T1000 (cell line): ENCODE measurements at regions not wholly inside any gene's neighbourhood (a gene's known extent, or its start where the extent isn't known, plus 50 kb on each side); places are given as distances from the start of the nearest gene placed in this dataset.
"Not testable (repeated sequence)": the region's sequence is repeated elsewhere in the genome, so short reads cannot be mapped to it uniquely, and the experiment has no call there.

Experiments used
- DNase-seq: peaks from one replicate; lab custom pipeline; 2025; ENCODE audit warnings: mixed read lengths; lab: John Stamatoyannopoulos, UW

- DNase-seq = no peak
Observed at GRCh38 chr2:142649581-142649980, 227.9 kb upstream of the KYNU start.

- DNase-seq = no peak
Observed at GRCh38 chr2:142642650-142643049, 234.8 kb upstream of the KYNU start.

GRCh38 chr2:142629193-142629592 is 248.3 kb upstream of the KYNU start:
- DNase-seq = no peak

- DNase-seq = no peak
Observed at GRCh38 chr2:142621287-142621686, 256.2 kb upstream of the KYNU start.

GRCh38 chr2:142617461-142617860 is 260.0 kb upstream of the KYNU start:
- no peak for DNase-seq

GRCh38 chr2:142615876-142616275 is 261.6 kb upstream of the KYNU start:
- DNase-seq = no peak

DNA sequence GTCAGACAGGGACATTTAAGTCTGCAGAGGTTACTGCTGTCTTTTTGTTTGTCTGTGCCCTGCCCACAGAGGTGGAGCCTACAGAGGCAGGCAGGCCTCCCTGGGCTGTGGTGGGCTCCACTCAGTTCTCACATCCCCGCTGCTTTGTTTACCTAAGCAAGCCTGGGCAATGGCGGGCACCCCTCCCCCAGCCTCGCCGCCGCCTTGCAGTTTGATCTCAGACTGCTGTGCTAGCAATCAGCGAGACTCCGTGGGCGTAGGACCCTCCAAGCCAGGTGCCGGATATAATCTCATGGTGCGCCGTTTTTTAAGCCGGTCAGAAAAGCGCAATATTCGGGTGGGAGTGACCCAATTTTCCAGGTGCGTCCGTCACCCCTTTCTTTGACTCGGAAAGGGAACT is 264.3 kb upstream of the KYNU start:
- not testable (repeated sequence) for DNase-seq

DNA sequence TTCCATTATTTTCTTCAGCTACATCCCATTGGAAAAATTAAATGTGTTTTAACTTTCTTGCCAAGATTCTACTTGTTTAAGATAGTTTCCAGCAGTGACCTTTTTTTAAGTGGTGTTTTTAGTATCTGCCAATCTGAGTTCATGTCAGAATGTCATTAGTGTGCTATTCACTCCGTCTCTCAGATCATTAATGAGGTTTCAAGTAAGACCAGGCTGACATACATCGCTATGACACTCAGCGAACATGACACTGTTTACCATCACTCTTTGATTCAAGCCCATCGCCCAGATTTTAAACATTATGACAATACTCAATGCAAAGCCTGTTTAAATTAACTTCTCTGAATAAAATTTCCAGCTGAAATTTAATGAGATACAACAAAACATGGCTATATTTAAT is 272.0 kb upstream of the KYNU start:
- no peak for DNase-seq

DNA sequence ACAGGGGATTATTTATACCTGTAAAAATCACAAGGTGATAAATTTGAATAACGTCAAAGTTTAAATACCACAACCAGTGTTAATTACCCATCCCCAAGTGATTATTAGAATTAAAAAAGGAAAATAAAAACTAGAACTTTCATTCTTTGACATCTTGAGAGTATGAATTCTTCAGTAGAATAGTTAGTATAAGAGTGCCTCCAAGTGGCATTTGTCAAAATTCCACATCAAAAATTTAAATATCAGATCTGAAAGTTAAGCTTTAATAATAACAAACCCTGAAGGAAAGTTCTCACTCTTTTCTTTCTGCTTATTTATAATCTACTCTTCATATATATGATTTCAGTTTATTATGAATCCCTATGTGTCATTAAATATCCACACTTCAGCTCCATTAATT is 273.7 kb upstream of the KYNU start:
- DNase-seq = no peak

DNA sequence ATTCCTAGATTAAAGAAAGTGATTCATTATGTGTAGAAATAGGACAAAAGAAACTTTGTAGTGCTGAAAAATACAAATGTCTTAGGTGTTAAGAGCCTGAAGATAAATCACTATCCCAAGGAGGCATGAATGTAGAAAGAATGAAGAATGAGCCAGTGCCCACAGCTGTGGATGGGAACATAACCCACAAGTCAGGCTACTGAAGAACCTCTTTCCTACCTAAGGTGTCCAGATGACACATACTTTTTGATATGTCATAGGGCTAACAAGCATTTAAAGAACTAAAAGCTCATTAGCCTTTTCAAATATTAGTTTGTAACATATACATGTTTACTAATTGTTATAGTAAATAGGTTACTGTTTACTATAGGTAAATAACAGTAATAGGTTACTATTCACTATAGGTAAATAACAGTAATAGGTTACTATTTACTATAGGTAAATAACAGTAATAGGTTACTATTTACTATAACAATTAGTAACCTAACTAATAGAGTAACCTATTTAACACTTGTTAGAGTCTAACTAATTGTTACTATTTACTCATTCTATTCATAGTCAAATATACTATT is 275.0 kb upstream of the KYNU start:
- DNase-seq = no peak

- no peak for DNase-seq
Observed at GRCh38 chr2:142601794-142602193, 275.7 kb upstream of the KYNU start.

- no peak for DNase-seq
Observed at GRCh38 chr2:142599504-142599903, 278.0 kb upstream of the KYNU start.

DNA sequence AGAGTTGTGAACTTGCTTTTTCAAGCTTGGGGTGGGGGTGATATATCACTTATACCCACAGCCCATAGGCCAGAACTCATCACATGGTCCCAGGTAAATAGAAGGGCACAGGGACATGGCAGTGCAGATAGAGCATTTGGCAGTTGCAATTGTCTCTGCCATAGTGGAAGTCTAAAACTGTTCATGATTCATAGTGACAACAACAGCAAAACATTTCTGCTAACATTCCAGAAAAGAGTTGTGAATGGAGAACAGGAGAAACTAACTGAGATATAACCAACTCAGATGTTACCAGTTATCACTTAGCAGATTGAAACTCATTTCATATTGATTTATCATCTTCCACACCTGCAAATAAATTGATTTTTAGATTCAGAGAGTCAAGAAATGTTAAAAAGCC is 278.6 kb upstream of the KYNU start:
- no peak for DNase-seq

DNA sequence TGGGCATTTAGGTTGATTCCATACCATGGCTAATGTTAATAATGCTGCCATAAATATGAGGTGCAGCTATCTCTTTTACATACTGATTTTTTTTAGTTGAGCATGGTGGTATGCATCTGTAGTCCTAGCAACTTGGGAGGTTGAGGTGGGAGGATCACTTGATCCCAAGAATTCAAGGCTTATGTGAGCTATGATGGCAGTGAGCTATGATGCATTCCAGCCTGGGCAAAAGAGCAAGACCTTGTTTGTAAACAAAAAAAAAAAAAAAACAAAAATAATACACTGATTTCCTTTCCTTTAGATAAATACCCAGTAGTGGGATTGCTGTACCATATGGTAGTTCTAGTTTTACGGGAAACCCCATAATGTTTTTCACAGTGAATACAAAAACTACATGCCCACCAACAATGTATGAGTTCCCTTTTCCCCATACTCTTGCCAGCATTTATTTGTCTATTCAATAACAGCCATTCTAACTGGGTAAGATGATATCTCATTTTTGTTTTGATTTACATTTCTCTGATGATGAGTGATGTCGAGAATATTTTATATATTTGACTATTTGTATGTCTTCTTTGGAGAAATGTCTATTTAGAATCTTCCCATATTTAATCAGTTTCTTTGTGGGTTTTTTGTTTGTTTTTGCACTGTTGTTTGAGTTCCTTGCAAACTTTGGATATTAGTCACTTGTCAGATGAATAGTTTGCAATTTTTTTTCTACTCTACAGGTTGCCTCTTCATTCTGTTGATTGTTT is 281.0 kb upstream of the KYNU start:
- no peak for DNase-seq

DNA sequence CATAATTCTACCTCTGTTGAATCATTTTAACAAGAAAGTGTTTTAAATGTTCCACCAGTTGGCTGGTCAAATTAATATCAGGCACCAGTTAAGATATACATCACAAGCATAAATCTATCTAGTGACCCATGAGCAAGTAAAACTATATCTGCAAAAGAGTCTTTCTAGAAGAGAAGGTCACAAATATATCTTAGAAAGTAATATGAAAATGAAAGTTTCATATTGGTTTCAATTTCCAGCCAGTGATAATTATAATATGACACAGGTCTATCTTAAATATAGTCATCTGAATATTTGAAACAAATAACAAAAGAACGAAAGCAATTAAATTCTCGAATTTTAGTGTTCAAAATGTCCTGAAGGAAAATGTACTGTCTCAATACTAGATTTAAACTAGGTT is 282.5 kb upstream of the KYNU start:
- no peak for DNase-seq

DNA sequence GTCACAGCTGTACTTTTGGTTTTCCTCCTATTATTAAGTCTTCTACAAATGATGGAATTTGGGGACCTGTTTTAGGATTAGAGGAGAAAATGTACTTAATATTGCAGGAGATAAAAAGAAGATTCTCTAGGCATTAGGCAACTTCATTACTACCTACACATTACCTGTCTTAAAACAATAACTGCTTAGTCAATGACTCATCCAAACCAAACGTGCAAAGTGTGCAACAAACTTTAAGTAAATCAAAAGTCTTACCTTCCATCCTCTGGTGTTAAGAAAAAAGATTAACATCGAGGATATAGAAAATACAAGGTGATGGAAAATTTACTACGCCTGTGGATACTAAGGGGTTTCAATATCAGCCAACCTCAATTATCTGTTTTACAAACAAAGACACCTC is 285.3 kb upstream of the KYNU start:
- no peak for DNase-seq

DNA sequence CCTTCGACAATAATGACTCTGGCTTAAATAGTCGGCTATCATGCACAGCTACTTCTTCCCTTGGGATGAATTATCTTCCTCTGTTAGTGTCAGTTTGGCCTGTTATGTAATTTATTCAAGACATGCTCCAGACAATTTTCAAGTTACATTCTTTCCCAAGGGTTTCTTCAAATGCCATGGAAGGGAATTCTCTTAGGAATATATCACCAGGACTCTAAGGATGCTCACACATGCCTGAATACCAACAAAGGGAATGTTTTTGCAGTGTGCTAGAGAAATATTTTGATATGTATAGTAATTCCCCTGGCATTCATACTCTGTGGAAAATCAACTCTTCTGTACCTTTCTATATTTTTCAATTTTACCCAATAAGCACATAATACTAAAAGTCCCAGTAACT is 286.0 kb upstream of the KYNU start:
- DNase-seq = no peak

DNA sequence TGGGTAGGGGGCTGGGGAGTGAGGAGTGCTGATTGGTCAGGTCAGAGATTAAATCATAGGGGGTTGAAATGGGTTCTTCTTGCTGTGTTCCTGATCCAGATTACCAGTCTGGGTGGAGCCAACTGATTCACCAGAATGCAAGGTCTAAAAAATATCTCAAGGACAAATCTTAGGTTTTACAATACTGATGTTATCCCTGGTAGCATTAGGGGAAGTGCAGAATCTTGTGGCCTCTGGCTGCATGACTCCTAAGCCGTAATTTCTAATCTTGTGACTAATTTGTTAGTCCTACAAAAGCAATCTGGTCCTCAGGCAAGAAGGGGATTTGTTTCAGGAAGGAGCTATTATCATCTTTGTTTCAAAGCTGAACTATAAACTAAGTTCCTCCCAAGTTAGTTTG is 289.2 kb upstream of the KYNU start:
- DNase-seq = no peak

- DNase-seq = no peak
Observed at GRCh38 chr2:142586693-142587580, 290.5 kb upstream of the KYNU start.

DNA sequence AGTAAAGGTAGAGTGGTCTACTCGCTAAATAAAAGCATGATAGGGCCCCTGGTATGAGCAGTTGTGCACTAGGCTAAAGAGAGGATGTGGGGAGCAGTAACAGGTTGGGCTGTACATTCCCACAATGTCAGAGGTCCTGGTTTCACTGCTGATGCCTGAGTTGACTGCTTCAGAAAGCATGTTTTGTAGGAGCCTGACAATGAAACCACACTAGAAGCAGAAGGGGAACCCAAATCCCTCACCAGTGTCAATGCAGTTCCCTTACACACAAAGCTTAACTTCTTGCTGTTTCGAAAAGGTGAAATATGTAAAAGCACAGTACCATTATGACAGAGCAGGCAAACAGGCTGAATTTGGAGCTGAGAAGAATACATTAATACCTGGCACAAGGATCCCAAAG is 291.7 kb upstream of the KYNU start:
- DNase-seq = no peak

GRCh38 chr2:142582317-142582716 is 295.1 kb upstream of the KYNU start:
- DNase-seq = no peak

GRCh38 chr2:142581491-142581890 is 296.0 kb upstream of the KYNU start:
- no peak for DNase-seq

- DNase-seq = no peak
Observed at GRCh38 chr2:142580691-142581090, 296.8 kb upstream of the KYNU start.
